ENCODE measurements at regions not wholly inside any gene's neighbourhood (a gene's known extent, or its start where the extent isn't known, plus 50 kb on each side); places are given as distances from the start of the nearest gene placed in this dataset.

- H4K20me1 ChIP-seq (ENCODE audit: control insufficient read depth, insufficient read depth, insufficient read length) = no peaks in the 10 kb centered on the region
- peaks cover 2 to 8% of the 10 kb centered on the region in 2 experiments; a peak in 3 of 4 replicates for H3K4me1 Mint-ChIP-seq
- no peak overlapping the region for H2AK5ac ChIP-seq (ENCODE audit: insufficient read length, low read length)
- WGBS (ENCODE audit: extremely low coverage, insufficient read length, low lambda C conversion rate) = no CpG with 5 or more reads among the region's 20 CpGs
- H3T11ph ChIP-seq (ENCODE audit: low read length) = no peak overlapping the region
- no peaks in the 10 kb centered on the region for H3K36me3 Mint-ChIP-seq (ENCODE audit: insufficient read depth in 1 of 3, low read depth in 3 of 3)
- no peak overlapping the region for H3K56ac ChIP-seq (ENCODE audit: insufficient read length, low read depth, low read length)
- H4K5ac ChIP-seq (ENCODE audit: insufficient read length, low read depth, low read length) = no peak overlapping the region
- no peak overlapping the region for H2AFZ ChIP-seq (ENCODE audit: low read length)
- H4K8ac ChIP-seq (replicated peaks; ENCODE audit: insufficient read length, low read depth, low read length) = no peak overlapping the region
- H3K4me3 Mint-ChIP-seq = no peak overlapping the region
- H3K14ac ChIP-seq (ENCODE audit: insufficient read depth, low read length) = no peak overlapping the region; the same call in 1 of the 2 replicates
- no peaks in the 10 kb centered on the region for H3K79me2 ChIP-seq (ENCODE audit: insufficient read depth, low read length)
- no peak overlapping the region for H3K18ac ChIP-seq (ENCODE audit: insufficient read length, low read depth, low read length)
- H3K4ac ChIP-seq (ENCODE audit: low read depth, low read length) = no peak overlapping the region
- peaks cover 9% of the 10 kb centered on the region for H3K27me3 Mint-ChIP-seq (ENCODE audit: low read depth)
- H3K27ac ChIP-seq (ENCODE audit: insufficient read length, low read depth, low read length) = no peak overlapping the region
- no peak overlapping the region for H2BK12ac ChIP-seq (ENCODE audit: insufficient read length, low read depth, low read length)
- H3K9ac ChIP-seq (ENCODE audit: extremely low read depth, insufficient read length, low read length) = no peak overlapping the region
- peaks cover 0 to 56% of the 10 kb centered on the region in 2 experiments; a peak in 3 of 5 replicates for H3K9me3 Mint-ChIP-seq
- no peaks in the 10 kb centered on the region for H3K79me1 ChIP-seq (ENCODE audit: insufficient read depth, low read depth, low read length, poor library complexity, severe bottlenecking)
- H3K27me3 ChIP-seq (ENCODE audit: insufficient read depth, low read length) = no peaks in the 10 kb centered on the region
- H3K27ac Mint-ChIP-seq = no peak overlapping the region; a peak in 1 of 7 replicates
- H2BK120ac ChIP-seq (ENCODE audit: low read depth, low read length, poor library complexity, severe bottlenecking) = no peak overlapping the region
- no peaks in the 10 kb centered on the region for H3K9me3 ChIP-seq (ENCODE audit: control insufficient read depth, low read depth, low read length)
- no peaks in the 10 kb centered on the region for H3K4me1 ChIP-seq (ENCODE audit: insufficient read depth, low read length)
- no peak overlapping the region for H2BK20ac ChIP-seq (ENCODE audit: low read depth, low read length, poor library complexity, severe bottlenecking)
- H3K4me2 ChIP-seq (ENCODE audit: insufficient read depth, insufficient read length, low read length) = no peak overlapping the region
- no peak overlapping the region for H4K91ac ChIP-seq (ENCODE audit: insufficient read length, low read depth, low read length)
- no peak overlapping the region for H3K23ac ChIP-seq (ENCODE audit: insufficient read length, low read depth, low read length)
- no peak overlapping the region for H2BK5ac ChIP-seq (ENCODE audit: insufficient read length, low read length)
- no peak overlapping the region for H2BK15ac ChIP-seq (ENCODE audit: low read depth, low read length)
- H3K23me2 ChIP-seq (ENCODE audit: insufficient read length, low read depth, low read length, poor library complexity, severe bottlenecking) = no peaks in the 10 kb centered on the region
- TF ChIP-seq CTCF (conservative IDR thresholded peaks at IDR 0.05) = no peak
- DNase-seq = peak; percentile 15
These were observed 253.1 kb downstream of the FNDC1 start for GRCh38 chr6:159422041-159422984.

Measured in H9 (cell line).